ENCODE measurements at regions not wholly inside any gene's neighbourhood (a gene's known extent, or its start where the extent isn't known, plus 50 kb on each side); places are given as distances from the start of the nearest gene placed in this dataset.

DNA sequence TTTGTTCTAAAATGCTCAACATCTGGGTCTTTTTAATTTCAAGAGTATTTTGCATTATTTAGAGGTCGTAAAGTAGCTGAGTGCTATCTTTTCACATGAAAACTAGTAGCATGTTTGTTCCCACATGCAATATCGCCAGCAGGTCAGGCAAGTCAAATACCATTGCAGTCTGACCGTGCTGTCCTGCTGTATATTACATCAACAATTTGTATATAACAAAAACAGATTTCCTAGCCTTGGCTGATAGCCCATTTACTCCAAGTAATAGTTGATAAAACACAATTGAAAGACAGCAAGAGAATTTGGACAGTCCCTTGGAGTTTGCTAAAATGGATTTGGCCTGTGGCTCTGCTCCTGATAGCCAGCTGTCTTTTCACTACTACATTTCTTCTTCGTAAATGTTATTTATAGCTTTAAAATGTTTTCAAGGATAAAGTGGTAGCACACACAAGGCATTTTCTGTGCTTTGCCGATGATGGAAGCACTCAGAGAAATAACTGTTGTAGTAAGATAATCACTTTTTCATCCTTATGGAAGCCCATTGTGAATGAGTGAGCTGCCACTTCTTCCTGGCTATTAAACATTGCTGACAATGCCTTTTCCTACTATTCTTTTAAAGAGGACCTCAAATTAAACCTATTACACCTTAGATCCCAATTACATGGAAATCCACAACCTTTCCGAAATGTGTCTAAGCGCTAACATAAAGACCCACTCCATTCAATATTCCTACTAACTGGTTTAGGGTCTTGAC is 992.1 kb downstream of the MAT2B start:
- WGBS (ENCODE audit: insufficient coverage, low coverage, low lambda C conversion rate, missing lambda C conversion rate) = 59% methylated on average over 7 of the region's 7 CpGs
- H3K4me1 ChIP-seq = peaks cover 0 to 3% (median 0%) of the 10 kb centered on the region in 4 donors
- DNase-seq (no peak), ATAC-seq (no peak)
- no peaks in the 10 kb centered on the region for H3K27me3 ChIP-seq
- no peak overlapping the region for H3K27ac ChIP-seq
- no peak for TF ChIP-seq POLR2A (IDR thresholded peaks at IDR 0.05)
- TF ChIP-seq, protein P1, sequence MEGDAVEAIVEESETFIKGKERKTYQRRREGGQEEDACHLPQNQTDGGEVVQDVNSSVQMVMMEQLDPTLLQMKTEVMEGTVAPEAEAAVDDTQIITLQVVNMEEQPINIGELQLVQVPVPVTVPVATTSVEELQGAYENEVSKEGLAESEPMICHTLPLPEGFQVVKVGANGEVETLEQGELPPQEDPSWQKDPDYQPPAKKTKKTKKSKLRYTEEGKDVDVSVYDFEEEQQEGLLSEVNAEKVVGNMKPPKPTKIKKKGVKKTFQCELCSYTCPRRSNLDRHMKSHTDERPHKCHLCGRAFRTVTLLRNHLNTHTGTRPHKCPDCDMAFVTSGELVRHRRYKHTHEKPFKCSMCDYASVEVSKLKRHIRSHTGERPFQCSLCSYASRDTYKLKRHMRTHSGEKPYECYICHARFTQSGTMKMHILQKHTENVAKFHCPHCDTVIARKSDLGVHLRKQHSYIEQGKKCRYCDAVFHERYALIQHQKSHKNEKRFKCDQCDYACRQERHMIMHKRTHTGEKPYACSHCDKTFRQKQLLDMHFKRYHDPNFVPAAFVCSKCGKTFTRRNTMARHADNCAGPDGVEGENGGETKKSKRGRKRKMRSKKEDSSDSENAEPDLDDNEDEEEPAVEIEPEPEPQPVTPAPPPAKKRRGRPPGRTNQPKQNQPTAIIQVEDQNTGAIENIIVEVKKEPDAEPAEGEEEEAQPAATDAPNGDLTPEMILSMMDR (IDR thresholded peaks at IDR 0.05) = no peak
- no peak overlapping the region for H3K4me3 ChIP-seq
- intact Hi-C loops (cut with DNase I) = no loop called here
- H3K36me3 ChIP-seq = no peaks in the 10 kb centered on the region
- no peaks in the 10 kb centered on the region for H3K9me3 ChIP-seq

DNA sequence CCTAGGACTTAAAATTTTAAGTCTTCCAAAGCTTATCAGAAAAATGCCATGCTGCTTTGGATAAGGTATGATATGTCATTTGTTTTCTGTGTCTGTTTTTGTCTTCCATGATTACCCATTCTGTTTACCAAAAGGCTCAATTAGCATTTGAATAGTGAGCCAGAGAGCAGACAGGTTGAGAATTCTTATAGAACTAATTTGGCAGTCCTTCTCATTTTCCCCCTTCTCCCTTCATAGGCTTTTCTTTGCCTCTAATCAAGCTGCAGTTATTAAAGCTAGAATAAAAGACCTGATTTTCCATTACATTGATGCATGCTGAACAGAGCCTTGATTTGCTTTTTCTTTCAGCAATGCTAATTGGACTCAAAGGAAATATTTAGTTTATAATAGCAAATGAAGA is 993.0 kb downstream of the MAT2B start:
- Histone ChIP-seq H3K27ac (no peak overlapping the region), H3K4me3 (no peak overlapping the region), H3K9me3 (no peaks in the 10 kb centered on the region), H3K4me1 (peaks cover 0 to 3% (median 0%) of the 10 kb centered on the region in 4 donors), H3K27me3 (no peaks in the 10 kb centered on the region), H3K36me3 (no peaks in the 10 kb centered on the region)
- no peak for ATAC-seq
- intact Hi-C loops (cut with DNase I) = no loop called here
- no peak for DNase-seq
- no peak for TF ChIP-seq POLR2A (IDR thresholded peaks at IDR 0.05)
- TF ChIP-seq, protein P1 (IDR thresholded peaks at IDR 0.05) = no peak

DNA sequence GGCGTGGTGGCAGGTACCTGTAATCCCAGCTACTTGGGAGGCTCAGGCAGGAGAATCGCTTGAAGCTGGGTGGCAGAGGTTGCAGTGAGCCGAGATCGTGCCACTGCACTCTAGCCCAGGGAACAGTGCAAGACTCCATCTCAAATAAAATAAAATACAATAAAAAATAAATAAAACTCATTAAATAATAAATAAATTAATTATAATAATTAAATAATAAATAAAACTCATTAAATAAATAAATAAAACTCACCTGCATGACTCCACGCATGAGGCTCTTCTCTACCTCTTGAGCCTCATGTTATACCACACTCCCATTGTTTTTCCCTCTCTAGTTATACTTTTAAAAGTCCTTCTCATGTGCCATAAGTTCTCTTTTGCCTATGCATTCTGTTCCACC is 995.4 kb downstream of the MAT2B start:
- H3K9me3 ChIP-seq = no peaks in the 10 kb centered on the region
- no peak overlapping the region for H3K27ac ChIP-seq
- TF ChIP-seq, protein P1 (IDR thresholded peaks at IDR 0.05) = no peak
- TF ChIP-seq POLR2A (IDR thresholded peaks at IDR 0.05) = no peak
- DNase-seq (no peak), ATAC-seq (no peak)
- no peaks in the 10 kb centered on the region for H3K36me3 ChIP-seq
- intact Hi-C loops (cut with DNase I) = no loop called here
- H3K27me3 ChIP-seq = no peaks in the 10 kb centered on the region
- WGBS (ENCODE audit: insufficient coverage, low coverage, low lambda C conversion rate, missing lambda C conversion rate) = 79% methylated on average over 5 of the region's 5 CpGs
- H3K4me1 ChIP-seq = peaks cover 0 to 4% (median 1%) of the 10 kb centered on the region in 4 donors
- no peak overlapping the region for H3K4me3 ChIP-seq

DNA sequence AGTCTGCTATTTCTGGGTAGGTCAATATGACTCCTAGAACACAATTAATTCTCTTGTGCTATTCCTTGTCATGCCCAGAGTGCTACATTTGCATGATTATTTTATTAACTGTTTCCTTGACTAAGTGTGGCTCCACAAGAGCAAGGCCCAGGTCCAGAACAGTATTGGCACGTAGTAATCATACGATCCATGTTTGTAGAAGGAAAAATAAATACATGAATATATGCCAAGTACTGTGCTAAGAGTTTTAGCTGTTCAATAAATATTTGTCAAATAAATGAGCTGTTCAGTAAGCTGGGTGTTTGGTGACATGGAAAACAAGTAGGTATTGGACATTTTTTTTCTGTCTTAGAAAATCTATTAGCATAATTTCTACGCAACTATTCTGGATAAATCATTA is 995.9 kb downstream of the MAT2B start:
- no peak overlapping the region for H3K27ac ChIP-seq
- H3K36me3 ChIP-seq = no peaks in the 10 kb centered on the region
- 27% methylated on average over 3 of the region's 3 CpGs for WGBS (ENCODE audit: insufficient coverage, low coverage, low lambda C conversion rate, missing lambda C conversion rate)
- intact Hi-C loops (cut with DNase I) = no loop called here
- TF ChIP-seq, protein P1 (IDR thresholded peaks at IDR 0.05) = no peak
- no peak for TF ChIP-seq POLR2A (IDR thresholded peaks at IDR 0.05)
- DNase-seq = no peak
- no peaks in the 10 kb centered on the region for H3K9me3 ChIP-seq
- peak in 3 of 4 donors; percentile 65 to 86 (median 66) for ATAC-seq
- H3K27me3 ChIP-seq = no peaks in the 10 kb centered on the region
- peaks cover 0 to 4% (median 1%) of the 10 kb centered on the region in 4 donors for H3K4me1 ChIP-seq
- H3K4me3 ChIP-seq = no peak overlapping the region
